Liver (tissue), 3 donors: ENCODE measurements at regions not wholly inside any gene's neighbourhood (a gene's known extent, or its start where the extent isn't known, plus 50 kb on each side); places are given as distances from the start of the nearest gene placed in this dataset.

Experiments
- HNF4G ChIP-seq: IDR thresholded peaks from 2 replicates; pipeline ENCODE4 v1.6.1; 2016; ENCODE audit warnings: antibody characterized with exemption
- JUND ChIP-seq, 2 donors: IDR thresholded peaks; 2 replicates each; pipeline ENCODE4 v1.6.1; 2016; ENCODE audit warnings: antibody characterized with exemption in 2 of 2
- RAD21 ChIP-seq, 2 donors: IDR thresholded peaks; 2 replicates each; pipeline ENCODE4 v1.6.1; 2016; ENCODE audit warnings: antibody characterized with exemption in 2 of 2, mild to moderate bottlenecking in 2 of 2
- TF ChIP-seq, protein P1 (sequence below): fragments of 150-350 bp; IDR thresholded peaks from 2 replicates; pipeline ENCODE4 v1.5.1; 2017; ENCODE audit warnings: improper control_type of control experiment, low read depth, low read length; ENCODE audit not compliant: missing input control
- donor health status: healthy.
- donor health status: healthy.

- TF ChIP-seq, protein P1, sequence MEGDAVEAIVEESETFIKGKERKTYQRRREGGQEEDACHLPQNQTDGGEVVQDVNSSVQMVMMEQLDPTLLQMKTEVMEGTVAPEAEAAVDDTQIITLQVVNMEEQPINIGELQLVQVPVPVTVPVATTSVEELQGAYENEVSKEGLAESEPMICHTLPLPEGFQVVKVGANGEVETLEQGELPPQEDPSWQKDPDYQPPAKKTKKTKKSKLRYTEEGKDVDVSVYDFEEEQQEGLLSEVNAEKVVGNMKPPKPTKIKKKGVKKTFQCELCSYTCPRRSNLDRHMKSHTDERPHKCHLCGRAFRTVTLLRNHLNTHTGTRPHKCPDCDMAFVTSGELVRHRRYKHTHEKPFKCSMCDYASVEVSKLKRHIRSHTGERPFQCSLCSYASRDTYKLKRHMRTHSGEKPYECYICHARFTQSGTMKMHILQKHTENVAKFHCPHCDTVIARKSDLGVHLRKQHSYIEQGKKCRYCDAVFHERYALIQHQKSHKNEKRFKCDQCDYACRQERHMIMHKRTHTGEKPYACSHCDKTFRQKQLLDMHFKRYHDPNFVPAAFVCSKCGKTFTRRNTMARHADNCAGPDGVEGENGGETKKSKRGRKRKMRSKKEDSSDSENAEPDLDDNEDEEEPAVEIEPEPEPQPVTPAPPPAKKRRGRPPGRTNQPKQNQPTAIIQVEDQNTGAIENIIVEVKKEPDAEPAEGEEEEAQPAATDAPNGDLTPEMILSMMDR, result no peak
- no peak for TF ChIP-seq HNF4G
- no peak for TF ChIP-seq RAD21 (IDR thresholded peaks at IDR 0.05)
- no peak for TF ChIP-seq JUND (IDR thresholded peaks at IDR 0.05)
Measured at GRCh38 chr4:170627418-170627817, 537.7 kb upstream of the AADAT start.
